ENCODE measurements at regions not wholly inside any gene's neighbourhood (a gene's known extent, or its start where the extent isn't known, plus 50 kb on each side); places are given as distances from the start of the nearest gene placed in this dataset.

DNA sequence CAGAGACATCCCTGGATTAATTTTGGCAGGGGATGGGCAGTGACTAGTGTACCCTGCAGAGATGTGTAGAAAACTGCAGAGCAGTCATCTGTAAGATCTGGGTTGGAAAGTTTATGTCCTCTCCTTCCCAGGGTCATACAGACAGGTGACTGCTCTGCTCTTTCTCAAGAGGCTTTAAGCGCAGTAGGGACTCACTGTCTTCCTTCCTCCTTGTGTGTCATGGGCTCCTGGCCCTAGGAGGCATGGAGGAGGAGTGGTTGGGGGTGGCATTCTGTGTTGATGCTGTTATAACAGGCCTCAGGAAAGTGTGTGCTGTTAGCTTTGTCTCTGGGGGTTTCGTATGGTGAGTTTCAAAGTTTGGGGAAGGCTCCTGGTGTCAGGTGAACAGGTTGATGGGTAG lies 130.5 kb upstream of the MGAT5 start:
- in situ Hi-C loops (cut with MboI) = no loop called here
- RAD21 ChIA-PET (ENCODE audit: unreplicated experiment) = interaction anchor here (1.2 to 2.8 kb wide), 6 partner anchors 44 to 288 kb away, joined by 3 to 8 read pairs (median 6); no protein-coding TSS in a partner anchor
- Histone ChIP-seq H3K9ac (ENCODE audit: control insufficient read depth, insufficient read depth, low read length) (peak overlapping the region; percentile 7; the same call in 1 of the 2 replicates), H3K36me3 (ENCODE audit: control insufficient read depth in 2 of 2, insufficient read depth in 2 of 2, low read length in 1 of 2) (0 out of 4 replicates have a peak, but pooled peaks cover 0 to 2% of the 10 kb centered on the region in 2 experiments), H3K4me2 (ENCODE audit: control insufficient read depth, insufficient read depth) (peak overlapping the region; percentile 51), H3K79me2 (ENCODE audit: control insufficient read depth, insufficient read depth, low read length) (peaks cover 90% of the 10 kb centered on the region), H3K27me3 (replicated peaks in 1 of 2; ENCODE audit: control insufficient read depth in 2 of 2, insufficient read depth in 2 of 2, low read length in 1 of 2) (no peaks in the 10 kb centered on the region), H3K4me1 (ENCODE audit: control insufficient read depth, insufficient read depth, low read length) (peaks cover 36% of the 10 kb centered on the region), H2AFZ (ENCODE audit: control insufficient read depth, low read depth, low read length) (no peak overlapping the region), H4K20me1 (ENCODE audit: control insufficient read depth, insufficient read depth) (no peaks in the 10 kb centered on the region; the same call in 1 of the 2 replicates), H3K27ac (ENCODE audit: control insufficient read depth, insufficient read depth) (no peak overlapping the region), H3K4me3 (peak overlapping the region; percentile 92), H3K9me3 (replicated peaks; ENCODE audit: control insufficient read depth, insufficient read depth, low read length) (no peaks in the 10 kb centered on the region)
- DNase-seq (ENCODE audit: low read depth, low spot score) = no peak
- CTCF ChIA-PET = interaction anchor here (1.0 to 17.5 kb wide), 5 partner anchors 23 to 290 kb away, joined by 3 to 320 read pairs (median 164); no protein-coding TSS in a partner anchor
- FAIRE-seq = no peak
- POLR2A ChIA-PET = interaction anchor here (1.1 to 1.5 kb wide), 2 partner anchors 83 to 96 kb away, joined by 3 to 4 read pairs; no protein-coding TSS in a partner anchor
- TF ChIP-seq CBX3 (IDR thresholded peaks at IDR 0.05; ENCODE audit: borderline replicate concordance, low read depth) = no peak
- TF ChIP-seq, protein P1, sequence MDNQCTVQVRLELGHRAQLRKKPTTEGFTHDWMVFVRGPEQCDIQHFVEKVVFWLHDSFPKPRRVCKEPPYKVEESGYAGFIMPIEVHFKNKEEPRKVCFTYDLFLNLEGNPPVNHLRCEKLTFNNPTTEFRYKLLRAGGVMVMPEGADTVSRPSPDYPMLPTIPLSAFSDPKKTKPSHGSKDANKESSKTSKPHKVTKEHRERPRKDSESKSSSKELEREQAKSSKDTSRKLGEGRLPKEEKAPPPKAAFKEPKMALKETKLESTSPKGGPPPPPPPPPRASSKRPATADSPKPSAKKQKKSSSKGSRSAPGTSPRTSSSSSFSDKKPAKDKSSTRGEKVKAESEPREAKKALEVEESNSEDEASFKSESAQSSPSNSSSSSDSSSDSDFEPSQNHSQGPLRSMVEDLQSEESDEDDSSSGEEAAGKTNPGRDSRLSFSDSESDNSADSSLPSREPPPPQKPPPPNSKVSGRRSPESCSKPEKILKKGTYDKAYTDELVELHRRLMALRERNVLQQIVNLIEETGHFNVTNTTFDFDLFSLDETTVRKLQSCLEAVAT (IDR thresholded peaks at IDR 0.05) = no peak
- TF ChIP-seq MTA2 (IDR thresholded peaks at IDR 0.05; ENCODE audit: low read depth) = no peak
- no peak for TF ChIP-seq NRF1 (conservative IDR thresholded peaks at IDR 0.05; ENCODE audit: low read depth, low read length)
- TF ChIP-seq SUPT20H (IDR thresholded peaks at IDR 0.05; ENCODE audit: borderline replicate concordance, control insufficient read depth, low read depth, low read length) = no peak
- TF ChIP-seq, protein P2, sequence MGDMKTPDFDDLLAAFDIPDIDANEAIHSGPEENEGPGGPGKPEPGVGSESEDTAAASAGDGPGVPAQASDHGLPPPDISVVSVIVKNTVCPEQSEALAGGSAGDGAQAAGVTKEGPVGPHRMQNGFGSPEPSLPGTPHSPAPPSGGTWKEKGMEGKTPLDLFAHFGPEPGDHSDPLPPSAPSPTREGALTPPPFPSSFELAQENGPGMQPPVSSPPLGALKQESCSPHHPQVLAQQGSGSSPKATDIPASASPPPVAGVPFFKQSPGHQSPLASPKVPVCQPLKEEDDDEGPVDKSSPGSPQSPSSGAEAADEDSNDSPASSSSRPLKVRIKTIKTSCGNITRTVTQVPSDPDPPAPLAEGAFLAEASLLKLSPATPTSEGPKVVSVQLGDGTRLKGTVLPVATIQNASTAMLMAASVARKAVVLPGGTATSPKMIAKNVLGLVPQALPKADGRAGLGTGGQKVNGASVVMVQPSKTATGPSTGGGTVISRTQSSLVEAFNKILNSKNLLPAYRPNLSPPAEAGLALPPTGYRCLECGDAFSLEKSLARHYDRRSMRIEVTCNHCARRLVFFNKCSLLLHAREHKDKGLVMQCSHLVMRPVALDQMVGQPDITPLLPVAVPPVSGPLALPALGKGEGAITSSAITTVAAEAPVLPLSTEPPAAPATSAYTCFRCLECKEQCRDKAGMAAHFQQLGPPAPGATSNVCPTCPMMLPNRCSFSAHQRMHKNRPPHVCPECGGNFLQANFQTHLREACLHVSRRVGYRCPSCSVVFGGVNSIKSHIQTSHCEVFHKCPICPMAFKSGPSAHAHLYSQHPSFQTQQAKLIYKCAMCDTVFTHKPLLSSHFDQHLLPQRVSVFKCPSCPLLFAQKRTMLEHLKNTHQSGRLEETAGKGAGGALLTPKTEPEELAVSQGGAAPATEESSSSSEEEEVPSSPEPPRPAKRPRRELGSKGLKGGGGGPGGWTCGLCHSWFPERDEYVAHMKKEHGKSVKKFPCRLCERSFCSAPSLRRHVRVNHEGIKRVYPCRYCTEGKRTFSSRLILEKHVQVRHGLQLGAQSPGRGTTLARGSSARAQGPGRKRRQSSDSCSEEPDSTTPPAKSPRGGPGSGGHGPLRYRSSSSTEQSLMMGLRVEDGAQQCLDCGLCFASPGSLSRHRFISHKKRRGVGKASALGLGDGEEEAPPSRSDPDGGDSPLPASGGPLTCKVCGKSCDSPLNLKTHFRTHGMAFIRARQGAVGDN (IDR thresholded peaks at IDR 0.05) = no peak
- TF ChIP-seq, protein P3, sequence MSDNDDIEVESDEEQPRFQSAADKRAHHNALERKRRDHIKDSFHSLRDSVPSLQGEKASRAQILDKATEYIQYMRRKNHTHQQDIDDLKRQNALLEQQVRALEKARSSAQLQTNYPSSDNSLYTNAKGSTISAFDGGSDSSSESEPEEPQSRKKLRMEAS (IDR thresholded peaks at IDR 0.05; ENCODE audit: low read depth, low read length) = no peak
- TF ChIP-seq CEBPB (IDR thresholded peaks at IDR 0.05; ENCODE audit: borderline replicate concordance in 1 of 2, low read depth in 2 of 2, low read length in 2 of 2) = no peak
- TF ChIP-seq RB1 (IDR thresholded peaks at IDR 0.05; ENCODE audit: borderline replicate concordance) = no peak
- no peak for TF ChIP-seq FOXK2 (IDR thresholded peaks at IDR 0.05)
- no peak for TF ChIP-seq HDAC6 (IDR thresholded peaks at IDR 0.05; ENCODE audit: unreplicated experiment)
- no peak for TF ChIP-seq CREM (IDR thresholded peaks at IDR 0.05; ENCODE audit: low read depth)
- SMC1A ChIA-PET (ENCODE audit: uncharacterized antibody, unreplicated experiment) = interaction anchor here (0.7 to 4.1 kb wide), 9 partner anchors 26 to 289 kb away, joined by 3 to 35 read pairs (median 4); no protein-coding TSS in a partner anchor
- 63% methylated on average over 2 of the region's 2 CpGs for WGBS (ENCODE audit: insufficient coverage, insufficient replicate concordance, low lambda C conversion rate, missing lambda C conversion rate)
- no peak for ATAC-seq
- BruUV-seq (replicated peaks) = no TSS peak
- intact Hi-C loops (cut with micrococcal nuclease; ENCODE audit: unreplicated experiment) = no loop called here

All from GM12878 (cell line).